ENCODE measurements at regions not wholly inside any gene's neighbourhood (a gene's known extent, or its start where the extent isn't known, plus 50 kb on each side); places are given as distances from the start of the nearest gene placed in this dataset.

DNA sequence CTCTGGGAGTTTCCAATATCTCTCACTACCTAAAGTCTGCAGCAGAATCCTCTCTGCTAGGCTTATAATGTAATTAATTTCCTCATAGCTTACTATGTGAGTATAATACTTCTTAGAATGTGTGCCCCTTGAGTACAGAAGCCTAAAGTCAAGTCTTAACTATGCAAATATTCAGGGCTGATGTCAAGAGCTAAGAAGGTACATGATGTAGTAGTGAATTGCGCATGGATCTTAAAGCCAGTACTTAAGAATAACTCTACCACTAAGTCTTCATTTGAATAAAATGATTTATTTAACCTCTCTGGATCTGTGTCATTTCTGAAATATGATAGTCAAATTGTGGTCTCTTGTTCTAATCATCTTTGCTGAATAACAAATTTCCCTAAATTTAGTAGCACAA, 442.9 kb downstream of the DTWD2 start:
- no peak for TF ChIP-seq POLR2A (IDR thresholded peaks at IDR 0.05; ENCODE audit: low read depth, low read length)
- TF ChIP-seq POLR2AphosphoS5 (IDR thresholded peaks at IDR 0.05; ENCODE audit: low read depth, low read length): no peak
- no peak for TF ChIP-seq TAF1 (IDR thresholded peaks at IDR 0.05; ENCODE audit: low read depth, low read length)
